ENCODE measurements at regions not wholly inside any gene's neighbourhood (a gene's known extent, or its start where the extent isn't known, plus 50 kb on each side); places are given as distances from the start of the nearest gene placed in this dataset.

- no peak for DNase-seq
Observed at GRCh38 chr20:58162986-58163385, 65.5 kb downstream of the ANKRD60 start.

DNA sequence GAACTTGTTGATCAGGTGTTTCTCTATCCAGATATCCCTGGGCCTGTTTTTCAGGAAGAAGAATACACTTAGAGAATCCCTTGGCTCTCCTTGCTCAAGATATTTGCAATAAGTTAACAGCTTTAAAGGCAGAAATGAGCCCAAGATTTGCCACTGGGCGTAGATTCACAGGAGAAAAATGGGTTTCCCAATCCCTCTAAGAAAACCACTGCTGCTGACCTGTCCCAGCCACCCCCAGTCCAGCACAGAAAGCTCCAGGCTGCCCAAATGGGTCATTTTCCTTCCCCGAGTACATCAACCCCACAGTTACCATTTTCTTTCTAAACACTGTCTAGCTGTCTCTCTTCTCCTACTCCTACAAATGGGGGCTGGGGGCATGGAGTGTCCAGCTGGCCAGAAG lies 67.3 kb downstream of the ANKRD60 start:
- no peak for DNase-seq

DNA sequence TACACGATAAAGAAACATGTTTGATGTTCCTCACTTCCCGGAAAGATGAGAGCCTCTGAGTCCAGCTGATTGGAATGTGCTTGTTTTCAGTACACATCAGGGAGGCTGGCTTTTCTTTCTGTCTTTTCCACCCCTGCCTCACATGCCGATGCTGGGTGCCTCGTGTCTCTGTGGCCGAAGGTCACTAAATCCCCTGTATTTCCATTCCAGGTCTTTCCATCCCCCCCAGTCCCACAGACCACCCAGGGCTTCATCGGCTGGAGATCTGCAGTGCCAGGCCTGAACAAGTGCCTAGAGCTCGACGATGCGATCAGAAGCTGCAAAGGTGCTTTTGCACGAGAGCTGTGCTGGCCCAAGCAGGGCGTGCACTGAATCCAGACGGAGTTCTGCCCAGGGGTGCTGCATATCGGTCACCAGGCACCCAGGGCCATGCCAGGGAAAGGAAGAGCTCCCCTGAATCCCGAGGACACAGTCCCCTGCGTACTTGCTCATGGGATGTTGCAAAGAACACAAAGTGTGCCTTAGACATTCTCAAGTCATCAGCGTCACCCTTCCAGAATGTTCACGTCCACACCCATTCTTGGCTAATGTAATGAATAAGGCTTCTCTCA lies 67.9 kb downstream of the ANKRD60 start:
- no peak for DNase-seq

DNA sequence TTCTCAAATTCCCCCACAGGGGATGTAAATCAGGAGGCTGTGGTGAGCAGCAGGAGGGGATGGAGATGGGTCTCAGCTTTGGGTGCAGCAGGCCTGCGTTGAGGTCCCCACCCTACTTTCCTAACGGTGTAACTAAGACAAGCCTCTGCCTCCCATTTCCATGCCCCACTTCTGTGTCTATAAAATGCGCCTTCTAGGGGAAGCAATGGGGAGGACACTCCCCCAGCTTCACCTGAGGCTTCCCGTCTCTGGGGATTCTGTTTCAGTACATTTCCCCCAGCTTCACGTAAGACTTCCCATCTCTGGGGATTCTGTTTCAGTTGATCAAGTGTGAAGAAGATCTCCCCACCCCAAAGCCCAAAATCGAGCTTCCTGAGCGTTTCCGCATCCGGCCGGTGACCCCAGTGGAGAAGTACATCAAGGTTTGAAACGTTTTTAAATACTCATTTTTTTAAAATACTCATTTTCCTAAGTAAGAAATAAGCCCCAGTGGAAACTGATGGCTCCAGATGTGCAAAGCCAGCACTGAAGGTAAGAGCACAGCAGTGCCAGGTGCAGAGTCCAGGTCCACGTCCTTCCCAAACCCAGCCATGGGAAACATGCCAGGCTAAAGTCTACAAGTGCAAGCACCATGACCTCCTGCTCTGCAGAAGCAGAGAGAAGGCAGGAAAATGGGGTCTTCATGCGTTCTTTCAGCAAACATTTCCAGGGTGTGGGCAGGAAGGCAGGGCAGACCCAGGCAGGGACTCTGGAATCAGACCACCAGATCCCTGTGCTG lies 73.1 kb downstream of the ANKRD60 start:
- no peak for DNase-seq

DNA sequence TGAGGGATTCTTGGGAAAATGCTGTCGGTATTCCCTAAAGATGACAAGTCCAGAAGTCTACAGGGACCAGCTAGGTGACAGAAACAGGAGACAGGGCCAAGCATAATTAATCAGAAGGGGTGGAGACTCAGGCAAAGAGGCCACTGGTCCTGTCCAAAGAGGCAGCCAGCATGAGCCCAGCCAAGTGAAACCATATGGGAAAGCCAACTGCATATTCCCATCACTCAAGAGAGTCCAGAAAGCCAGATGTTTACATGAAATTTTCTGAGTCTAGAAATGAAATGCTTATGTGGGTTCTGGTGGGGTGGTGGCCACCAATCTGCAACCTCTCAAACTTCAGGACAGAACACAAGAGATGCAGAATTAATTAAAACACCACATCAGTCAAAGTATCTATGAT lies 74.3 kb downstream of the ANKRD60 start:
- DNase-seq, result no peak

DNA sequence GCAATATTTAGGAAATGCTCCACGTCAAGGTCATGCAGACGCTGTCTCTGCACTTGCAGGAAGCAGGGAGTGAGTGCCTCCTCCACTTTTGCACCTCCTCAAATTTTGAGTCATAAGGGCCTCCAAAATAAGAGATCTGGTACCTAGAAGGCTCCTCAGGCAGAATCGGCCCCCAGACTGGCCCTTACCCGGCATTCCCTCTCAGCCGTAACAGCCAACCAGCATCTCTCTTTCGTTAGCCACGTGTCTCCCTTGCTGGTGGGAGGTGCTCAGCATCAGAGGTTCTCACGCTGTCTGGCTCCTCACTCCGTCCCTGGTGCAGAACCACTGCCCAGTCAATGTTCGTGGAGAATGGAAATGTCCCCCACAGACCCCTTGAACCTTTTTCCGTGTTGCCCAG lies 75.3 kb downstream of the ANKRD60 start:
- no peak for DNase-seq

GRCh38 chr20:58150772-58151171 lies 77.7 kb downstream of the ANKRD60 start:
- no peak for DNase-seq

DNA sequence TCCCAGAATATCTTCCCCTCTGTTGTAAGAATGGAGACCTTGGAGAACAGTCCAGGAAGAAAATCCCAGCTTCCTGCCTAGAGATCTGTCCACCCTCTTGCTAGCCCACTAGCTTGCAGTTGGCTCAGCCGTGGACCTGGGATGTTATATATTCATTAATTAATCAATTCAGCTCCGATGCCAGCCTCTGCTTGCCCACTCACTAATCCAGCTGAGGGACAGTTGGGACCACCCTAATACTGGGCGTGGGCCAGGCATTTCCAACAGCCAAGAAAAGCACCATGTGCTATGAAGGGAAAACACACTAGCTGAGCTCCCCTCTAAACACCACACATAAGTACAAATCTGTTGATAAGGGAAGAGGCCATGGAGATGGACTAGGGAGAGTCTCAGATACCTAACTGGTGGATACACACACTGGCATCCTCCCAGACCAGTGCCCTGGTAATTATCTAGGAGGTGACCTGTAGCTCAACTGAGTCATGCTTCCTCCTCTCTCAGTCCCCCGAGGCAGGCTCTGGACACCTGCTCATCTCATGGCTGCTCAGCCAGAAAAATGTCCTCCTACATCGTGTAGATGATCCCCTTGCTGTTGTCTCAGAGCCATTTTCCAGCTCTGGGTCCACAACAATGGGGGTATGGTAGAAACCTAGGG lies 78.9 kb downstream of the ANKRD60 start:
- no peak for DNase-seq

- no peak for DNase-seq
Observed at GRCh38 chr20:58148891-58149290, 79.6 kb downstream of the ANKRD60 start.

GRCh38 chr20:58147628-58148370 lies 80.7 kb downstream of the ANKRD60 start:
- no peak for DNase-seq

GRCh38 chr20:58146746-58147140 lies 81.7 kb downstream of the ANKRD60 start:
- no peak for DNase-seq

DNA sequence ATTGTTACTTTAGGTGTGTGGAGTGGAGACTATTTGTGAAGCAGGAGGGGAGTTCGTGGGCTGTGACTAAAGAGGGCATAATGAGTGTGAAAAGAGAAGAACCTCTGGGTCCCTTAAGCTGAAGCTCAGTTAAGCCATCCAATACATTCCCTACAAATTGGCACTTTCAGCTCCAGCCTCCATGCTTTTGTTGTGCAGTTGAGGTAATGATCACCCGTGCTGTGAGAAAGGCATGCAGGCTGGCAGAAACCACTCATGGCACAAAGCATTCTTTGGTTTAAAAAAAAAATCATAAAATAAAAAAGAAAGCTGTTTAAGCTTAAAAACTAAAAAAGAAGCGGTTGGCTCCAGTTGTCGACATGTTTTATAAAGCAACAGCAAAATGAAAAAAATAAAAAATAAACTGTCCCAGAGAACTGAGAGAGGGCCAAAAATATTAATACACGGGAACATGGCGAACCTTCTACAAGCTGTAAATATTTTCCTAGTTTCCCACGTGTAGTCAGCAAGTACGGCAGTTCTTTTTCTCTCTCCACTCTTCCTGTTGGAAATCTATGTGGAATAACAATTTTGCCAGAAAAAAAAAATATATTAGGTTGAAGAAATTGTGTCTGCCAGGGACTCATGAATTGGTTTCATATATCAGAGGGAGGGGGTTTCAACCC lies 82.2 kb downstream of the ANKRD60 start:
- no peak for DNase-seq

GRCh38 chr20:58145506-58146080 lies 82.9 kb downstream of the ANKRD60 start:
- no peak for DNase-seq

DNA sequence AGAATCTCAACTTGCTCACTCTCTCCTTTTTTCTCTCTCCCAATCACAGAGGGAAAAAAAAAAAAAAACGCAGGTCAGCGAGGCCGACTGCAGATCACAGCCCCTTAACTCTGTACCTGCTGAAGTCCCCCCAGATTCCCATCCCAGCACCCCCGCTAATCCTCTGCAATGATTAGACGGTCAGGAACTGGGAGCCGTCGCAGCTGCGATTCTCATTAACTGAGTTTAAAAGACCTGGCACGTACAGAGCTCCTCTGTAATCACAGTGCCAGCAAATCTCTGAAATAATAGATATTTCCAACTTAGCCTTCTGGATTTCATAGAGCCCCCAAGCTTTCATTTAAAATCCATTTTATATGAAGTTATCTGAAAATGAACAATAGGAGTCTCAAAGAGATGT lies 84.4 kb downstream of the ANKRD60 start:
- DNase-seq, result no peak

GRCh38 chr20:58143531-58143930 lies 84.9 kb downstream of the ANKRD60 start:
- DNase-seq, result no peak

DNA sequence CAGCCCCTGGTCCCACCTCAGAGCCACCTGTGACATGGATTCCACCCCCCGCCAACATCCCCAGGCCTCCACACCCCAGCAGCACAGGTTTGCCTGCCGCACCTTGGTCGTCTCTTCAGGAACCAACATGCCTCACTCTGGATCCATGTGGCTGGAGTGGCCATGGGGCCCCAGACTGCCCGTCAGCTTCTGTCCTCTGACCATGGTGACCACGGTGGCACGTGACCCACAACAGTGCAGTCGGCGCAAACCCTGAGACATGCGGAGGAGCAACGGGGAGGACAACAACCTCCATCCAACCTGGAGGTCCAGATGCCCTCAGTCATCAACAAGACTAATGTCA lies 85.6 kb downstream of the ANKRD60 start:
- DNase-seq, result no peak

DNA sequence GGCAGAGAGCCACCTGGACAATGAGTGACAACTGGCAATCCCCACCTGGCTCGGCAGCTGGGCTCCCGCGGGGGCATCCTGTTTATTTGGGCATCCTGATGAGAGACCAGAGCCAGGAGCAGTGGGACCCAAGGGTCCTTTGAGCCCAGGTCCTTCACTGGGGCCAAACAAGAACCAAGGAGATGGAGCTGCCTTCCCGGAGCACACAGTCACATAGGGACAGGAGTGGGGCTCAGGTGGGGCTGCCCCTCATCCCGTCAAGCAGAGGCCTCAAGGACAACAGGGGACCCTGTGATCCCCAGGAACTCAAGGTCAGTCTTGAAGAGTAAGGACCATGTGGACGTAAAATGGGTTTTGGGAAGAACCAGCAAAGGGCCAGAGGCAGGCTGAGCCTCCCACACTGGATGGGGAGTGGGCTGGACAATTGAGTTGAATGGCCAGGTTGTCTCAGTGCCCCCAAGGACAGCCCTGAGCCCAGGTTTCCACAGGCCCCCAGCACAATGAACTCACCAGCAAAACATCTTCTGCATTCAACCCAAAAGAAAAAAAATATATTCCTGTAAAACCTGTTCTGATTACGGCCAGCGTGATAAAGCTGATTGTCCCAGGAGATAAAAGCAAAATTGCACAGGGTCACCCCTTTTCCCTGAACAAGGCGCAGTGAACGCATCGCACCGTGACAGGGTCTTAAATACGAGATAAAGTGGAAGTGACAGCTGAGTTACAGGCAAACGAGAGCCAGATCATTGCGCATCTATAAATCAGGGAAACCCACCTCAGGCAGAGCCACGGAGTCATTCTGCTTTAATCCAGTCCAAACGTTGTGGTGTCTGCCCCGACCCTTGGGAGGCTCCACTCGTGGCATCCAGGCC lies 86.2 kb downstream of the ANKRD60 start:
- DNase-seq, result no peak

- DNase-seq, result no peak
Observed at GRCh38 chr20:58141496-58141895, 87.0 kb downstream of the ANKRD60 start.

GRCh38 chr20:58140787-58141425 lies 87.5 kb downstream of the ANKRD60 start:
- DNase-seq, result no peak

DNA sequence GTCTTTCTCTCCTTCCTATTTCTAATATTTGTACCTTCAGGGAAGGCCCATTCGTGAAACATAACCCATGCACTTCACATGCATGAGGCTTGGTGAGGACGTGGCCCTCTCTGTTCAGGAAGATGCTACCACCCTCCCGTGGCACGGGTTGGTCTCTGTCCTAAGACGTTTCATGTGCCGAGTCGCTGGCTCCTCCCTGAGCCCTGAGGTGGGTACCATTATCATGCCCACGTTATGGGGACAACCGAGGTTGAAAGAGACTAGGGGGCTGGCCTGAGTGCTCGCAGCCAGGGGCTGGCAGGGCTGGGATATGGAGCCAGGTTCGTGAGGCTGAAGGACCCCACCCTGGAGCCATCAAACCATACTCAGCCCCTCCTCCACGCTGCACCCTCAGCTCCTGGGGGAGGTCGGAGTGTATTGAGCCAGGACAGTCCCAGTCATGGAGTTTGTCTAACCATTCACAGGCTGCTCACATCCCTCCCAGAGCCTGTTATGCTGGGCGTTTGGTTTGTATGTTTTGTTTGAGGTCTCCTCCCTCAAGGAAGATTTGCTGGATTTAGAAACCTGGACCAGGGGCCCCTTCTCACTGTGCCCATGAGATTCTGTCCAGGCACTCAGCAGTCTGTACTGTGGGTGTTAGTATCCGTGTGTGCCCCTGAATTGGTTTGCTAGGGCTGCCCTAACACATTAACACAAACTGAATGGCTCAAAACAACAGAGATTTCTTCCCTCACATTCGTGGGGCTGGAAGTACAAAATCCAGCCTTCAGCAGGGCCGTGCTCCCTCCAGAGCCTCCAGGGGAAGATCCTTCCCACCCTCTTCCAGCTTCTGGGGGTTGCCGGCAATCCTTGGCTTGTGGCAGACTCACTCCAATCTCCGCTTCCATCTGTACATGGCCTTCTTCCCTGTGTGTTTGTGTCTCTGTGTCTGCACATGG lies 88.3 kb downstream of the ANKRD60 start:
- DNase-seq, result no peak

All from stimulated activated CD8-positive, alpha-beta memory T cell treated with anti-CD3 and anti-CD28 coated beads, Interleukin-4, amount 100 ng/mL, for 48 hours (primary cell).